GM12865 (cell line): ENCODE measurements at regions not wholly inside any gene's neighbourhood (a gene's known extent, or its start where the extent isn't known, plus 50 kb on each side); places are given as distances from the start of the nearest gene placed in this dataset.
"Not testable (repeated sequence)": the region's sequence is repeated elsewhere in the genome, so short reads cannot be mapped to it uniquely, and the experiment has no call there.

Source experiments
- DNase-seq: peaks from one replicate; pipeline ENCODE4 v3.0.0; 2010; ENCODE audit warnings: low read depth
- H3K4me3 ChIP-seq: 2 replicates; pipeline ENCODE4 v1.5.1; 2011; ENCODE audit warnings: mild to moderate bottlenecking, low read depth, low read length, control low read depth
- TF ChIP-seq, protein P1 (sequence below): IDR thresholded peaks from 2 replicates; pipeline ENCODE4 v1.5.1; 2011; ENCODE audit warnings: low read length, control low read depth, low read depth, inconsistent platforms; ENCODE audit not compliant: insufficient read depth; ENCODE audit errors: missing control alignments

DNA sequence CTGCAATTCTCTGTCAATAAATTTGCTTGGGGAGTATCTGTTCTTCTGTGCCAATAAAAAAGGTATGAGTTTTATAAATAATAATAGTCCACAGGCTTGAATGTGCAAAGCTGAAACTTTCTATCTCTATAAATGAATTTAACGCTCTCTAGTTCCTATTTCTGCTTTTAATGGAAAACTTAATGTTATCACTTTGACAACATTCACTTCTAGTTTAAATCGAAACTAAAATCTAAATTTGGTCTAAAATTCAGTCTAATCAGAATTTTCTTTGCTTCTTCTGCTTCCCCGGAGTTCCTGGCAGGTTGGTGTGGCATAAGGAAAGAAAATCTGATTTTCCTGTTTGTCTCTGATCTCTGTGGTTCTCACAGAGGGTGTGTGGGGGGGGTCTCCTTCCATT is 450.1 kb upstream of the TBL1XR1 start:
- no peak overlapping the region for H3K4me3 ChIP-seq
- no peak for DNase-seq
- TF ChIP-seq, protein P1, sequence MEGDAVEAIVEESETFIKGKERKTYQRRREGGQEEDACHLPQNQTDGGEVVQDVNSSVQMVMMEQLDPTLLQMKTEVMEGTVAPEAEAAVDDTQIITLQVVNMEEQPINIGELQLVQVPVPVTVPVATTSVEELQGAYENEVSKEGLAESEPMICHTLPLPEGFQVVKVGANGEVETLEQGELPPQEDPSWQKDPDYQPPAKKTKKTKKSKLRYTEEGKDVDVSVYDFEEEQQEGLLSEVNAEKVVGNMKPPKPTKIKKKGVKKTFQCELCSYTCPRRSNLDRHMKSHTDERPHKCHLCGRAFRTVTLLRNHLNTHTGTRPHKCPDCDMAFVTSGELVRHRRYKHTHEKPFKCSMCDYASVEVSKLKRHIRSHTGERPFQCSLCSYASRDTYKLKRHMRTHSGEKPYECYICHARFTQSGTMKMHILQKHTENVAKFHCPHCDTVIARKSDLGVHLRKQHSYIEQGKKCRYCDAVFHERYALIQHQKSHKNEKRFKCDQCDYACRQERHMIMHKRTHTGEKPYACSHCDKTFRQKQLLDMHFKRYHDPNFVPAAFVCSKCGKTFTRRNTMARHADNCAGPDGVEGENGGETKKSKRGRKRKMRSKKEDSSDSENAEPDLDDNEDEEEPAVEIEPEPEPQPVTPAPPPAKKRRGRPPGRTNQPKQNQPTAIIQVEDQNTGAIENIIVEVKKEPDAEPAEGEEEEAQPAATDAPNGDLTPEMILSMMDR: no peak

DNA sequence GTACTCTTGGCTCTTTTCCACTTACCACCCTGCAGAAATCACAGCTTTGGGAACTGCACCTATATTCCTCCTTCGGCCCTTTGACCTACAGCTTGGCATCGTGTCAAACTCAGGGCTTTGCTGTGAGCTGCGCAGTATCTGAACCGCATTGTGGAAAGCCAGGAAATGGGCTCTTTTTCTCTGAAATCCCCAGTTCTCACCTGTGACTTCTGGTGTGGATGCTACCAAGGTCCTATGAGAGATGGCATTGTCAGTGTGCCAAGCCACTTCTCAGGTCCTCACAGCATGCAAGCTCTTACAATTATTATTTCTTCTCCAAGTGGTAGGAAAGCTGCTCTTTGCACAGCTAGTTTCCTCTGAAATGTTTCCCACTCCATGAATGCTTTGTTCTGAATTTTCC is 450.6 kb upstream of the TBL1XR1 start:
- no peak for DNase-seq
- TF ChIP-seq, protein P1: no peak
- no peak overlapping the region for H3K4me3 ChIP-seq

DNA sequence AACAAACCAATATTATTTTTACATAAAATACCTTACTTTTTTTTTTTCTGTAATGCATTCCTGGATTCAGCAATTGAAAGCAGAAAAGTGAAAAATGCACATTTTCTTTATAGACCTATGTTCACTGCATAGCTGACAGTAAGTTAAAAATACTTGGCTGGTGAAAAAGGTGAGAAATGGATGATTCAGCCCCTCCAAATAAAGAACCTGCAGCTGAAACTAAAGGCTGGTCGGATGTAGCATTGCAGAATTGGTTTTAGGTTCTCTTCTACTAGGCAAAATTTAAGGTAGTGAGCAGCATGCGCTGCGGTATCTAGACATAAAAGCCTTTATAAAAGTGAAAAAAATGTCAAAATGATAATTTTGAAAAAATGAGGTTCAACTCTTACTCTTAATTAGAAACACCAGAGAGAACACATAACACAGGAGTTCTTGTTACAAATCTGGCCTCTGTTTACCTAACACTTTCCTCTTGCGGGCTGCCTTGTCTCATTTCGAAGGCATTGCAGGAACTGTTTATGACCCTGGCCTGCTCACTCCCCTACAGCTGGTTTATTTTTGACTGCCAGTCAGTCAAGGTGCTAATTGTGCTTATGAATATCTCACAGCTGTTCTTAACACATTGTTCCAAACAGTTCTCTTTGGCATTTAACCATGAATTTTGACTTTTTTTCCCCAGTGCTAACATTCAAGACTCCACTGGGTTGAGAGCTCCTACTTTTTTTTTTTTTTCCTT is 455.4 kb upstream of the TBL1XR1 start:
- TF ChIP-seq, protein P1: no peak

DNA sequence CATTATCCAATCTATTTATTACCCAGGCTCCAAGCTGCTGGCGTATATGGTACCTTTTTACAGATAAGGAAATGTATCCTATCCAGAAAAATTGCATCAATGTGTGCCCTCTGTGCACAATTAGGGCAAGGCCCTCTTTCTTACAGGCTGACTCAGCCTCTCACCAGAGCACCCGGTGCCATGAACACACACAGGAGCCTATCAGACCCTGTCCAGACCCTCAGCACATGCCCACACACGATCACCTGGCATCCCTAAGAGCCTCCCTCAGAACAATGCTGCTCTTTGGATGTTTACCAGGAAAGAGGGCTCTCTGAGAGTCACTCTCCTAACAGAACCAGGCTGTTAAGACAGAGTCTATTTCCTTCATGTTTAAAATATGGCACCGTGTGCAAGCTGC is 460.0 kb upstream of the TBL1XR1 start:
- TF ChIP-seq, protein P1: no peak
- DNase-seq: no peak
- no peak overlapping the region for H3K4me3 ChIP-seq

More for the DNA sequence above, 455.4 kb upstream of the TBL1XR1 start:
- H3K4me3 ChIP-seq: no peak overlapping the region
- no peak for DNase-seq

DNA sequence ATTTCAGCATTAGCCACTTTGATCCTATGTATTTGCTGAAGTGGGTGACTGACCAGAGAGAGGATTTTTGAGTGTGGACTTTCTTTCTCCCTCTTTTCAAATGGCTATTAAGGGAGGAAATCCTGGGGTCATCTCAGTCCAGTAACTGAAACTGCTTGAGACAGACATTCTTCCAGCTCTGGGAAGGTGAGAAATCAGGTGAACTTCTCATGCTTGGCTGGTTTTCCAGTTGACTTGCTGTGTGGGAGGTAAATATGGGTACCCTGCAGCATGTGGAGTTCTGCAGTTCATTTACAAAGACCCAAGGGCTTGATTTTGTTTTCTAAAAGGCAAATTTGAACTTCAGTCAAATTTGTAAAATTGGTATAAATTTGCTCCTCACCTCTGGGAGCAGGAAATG is 461.1 kb upstream of the TBL1XR1 start:
- DNase-seq: no peak
- TF ChIP-seq, protein P1: no peak
- H3K4me3 ChIP-seq: no peak overlapping the region

DNA sequence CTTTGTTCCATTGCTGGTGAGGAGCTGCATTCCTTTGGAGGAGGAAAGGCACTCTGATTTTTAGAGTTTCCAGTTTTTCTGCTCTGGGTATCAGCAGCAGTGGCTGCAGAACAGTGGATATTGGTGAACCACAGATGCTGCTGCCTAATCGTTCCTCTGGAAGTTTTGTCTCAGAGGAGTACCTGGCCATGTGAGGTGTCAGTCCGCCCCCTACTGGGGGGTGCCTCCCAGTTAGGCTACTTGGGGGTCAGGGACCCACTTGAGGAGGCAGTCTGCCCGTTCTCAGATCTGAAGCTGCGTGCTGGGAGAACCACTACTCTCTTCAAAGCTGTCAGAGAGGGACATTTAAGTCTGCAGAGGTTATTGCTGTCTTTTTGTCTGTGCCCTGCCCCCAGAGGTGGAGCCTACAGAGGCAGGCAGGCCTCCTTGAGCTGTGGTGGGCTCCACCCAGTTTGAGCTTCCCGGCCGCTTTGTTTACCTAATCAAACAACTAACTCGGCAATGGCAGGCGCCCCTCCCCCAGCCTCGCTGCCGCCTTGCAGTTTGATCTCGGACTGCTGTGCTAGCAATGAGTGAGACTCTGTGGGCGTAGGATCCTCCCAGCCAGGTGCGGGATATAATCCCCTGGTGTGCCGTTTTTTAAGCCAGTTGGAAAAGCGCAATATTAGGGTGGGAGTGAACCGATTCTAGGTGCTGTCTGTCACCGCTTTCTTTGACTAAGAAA is 467.3 kb upstream of the TBL1XR1 start:
- not testable (repeated sequence) for DNase-seq, H3K4me3 ChIP-seq

DNA sequence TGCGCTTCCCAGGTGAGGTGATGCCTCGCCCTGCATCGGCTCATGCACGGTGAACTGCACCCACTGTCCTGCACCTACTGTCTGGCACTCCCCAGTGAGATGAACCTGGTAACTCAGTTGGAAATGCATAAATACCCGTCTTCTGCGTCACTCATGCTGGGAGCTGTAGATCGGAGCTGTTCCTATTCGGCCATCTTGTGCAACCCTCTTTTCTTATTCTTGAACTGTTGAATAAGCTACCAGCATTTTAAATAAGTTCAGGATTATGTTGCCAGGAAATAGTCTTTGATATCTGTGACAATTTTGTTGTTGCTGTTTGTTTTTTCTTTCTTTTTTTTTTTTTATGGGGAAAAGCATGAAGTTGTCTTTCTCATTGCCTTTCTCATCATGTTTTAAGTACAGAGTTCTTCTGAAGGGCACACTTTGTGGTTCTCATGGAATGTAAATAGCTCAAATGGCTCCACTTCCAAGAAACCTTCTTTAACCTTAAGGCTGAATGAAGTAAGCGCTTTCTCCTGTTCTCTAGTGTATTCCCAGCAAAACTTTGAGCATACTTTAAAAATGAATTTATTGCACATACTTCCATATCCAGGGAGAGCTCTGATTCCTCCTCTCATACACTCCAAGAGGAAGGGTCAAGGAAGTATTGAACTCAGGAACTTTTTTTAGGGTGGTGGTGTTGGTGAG is 468.0 kb upstream of the TBL1XR1 start:
- H3K4me3 ChIP-seq: no peak overlapping the region
- TF ChIP-seq, protein P1: no peak

More for the DNA sequence above, 468.0 kb upstream of the TBL1XR1 start:
- DNase-seq: no peak
